Lung microvascular endothelial cell (primary cell): ENCODE measurements at regions not wholly inside any gene's neighbourhood (a gene's known extent, or its start where the extent isn't known, plus 50 kb on each side); places are given as distances from the start of the nearest gene placed in this dataset.
"Not testable (repeated sequence)": the region's sequence is repeated elsewhere in the genome, so short reads cannot be mapped to it uniquely, and the experiment has no call there.

Source experiments
- DNase-seq, 2 donors: peaks; one replicate each; pipeline versions ENCODE4 v3.0.0 to v3.0.0-alpha.2; 2010; ENCODE audit warnings: low read depth in 2 of 2

GRCh38 chr16:85523602-85524364, 89.3 kb upstream of the GSE1 start:
- DNase-seq: no peak

- DNase-seq: no peak
These were observed 88.8 kb upstream of the GSE1 start for GRCh38 chr16:85524365-85524629.

DNA sequence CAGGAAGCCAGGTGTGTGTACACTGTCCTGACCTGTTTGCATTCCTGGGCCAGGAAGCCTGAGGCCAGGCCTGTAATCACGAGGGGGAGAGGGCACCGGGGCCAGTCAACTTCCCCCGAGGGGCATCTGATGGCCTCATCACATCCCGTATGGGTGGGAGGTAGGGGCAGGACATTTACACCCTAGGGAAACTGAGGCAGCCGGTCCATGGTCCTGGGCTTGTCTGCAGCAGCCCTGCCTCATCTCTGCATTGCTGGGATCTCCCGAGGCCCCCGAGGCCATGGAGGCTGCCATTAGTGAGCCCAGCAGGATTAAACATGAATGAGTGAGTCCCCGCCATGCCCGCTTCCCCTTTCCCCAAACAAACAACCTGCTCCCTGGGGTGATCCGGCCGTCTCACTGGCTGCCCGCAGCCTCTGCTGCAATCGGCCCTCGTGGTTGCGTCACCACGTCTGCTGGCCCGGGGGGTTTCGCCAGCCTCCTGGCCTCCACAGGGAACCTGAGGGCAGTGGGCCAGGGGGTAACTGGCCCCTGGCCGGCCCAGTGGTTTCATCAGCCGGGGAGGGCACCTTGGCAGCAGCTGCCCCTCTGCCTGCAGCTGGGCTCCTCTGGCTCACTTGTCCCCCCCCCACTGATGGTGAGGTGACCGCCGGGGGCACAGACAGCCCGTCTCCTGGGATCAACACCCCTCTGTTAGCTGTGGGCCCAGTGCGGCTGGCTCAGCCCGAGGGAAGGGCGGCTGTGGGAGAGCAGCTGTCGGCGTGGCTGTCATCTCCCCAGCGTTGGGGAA, 88.3 kb upstream of the GSE1 start:
- DNase-seq: no peak

DNA sequence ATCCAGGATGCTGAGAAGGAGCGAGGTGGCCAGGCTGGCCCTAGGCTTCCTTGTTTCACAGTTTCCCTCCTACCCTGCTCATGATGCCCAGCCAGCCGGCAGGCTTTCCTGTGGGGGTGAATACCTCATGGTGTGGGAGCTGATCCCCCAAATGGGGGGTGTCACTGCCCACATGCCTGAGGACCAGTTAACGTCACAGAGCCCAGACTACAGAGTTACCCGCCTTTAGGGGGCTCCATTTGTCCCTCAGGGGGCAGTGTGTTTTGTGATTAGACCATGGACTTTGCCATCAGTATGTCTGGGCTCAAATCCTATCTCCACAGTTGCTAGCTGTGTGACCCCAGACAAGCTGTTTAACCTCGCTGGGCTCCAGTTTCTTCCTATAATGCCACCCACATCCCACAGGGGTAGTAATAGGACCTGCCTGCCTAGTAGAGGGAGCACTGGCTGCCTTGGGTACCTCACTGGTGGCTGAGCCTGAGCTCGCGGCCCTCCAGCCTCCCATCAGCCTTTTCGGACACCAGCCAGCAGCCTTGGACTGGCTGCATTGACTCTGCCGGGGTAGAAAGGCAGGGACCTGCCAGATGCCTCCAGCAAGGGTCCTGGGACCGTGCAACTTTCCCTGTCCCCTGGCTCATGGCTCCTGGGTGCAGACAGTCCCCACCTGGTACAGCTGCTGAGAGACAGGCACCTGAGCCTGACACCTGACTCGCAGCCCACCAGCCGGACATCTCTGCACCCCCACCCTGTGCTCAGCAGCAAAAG, 87.5 kb upstream of the GSE1 start:
- DNase-seq: no peak

GRCh38 chr16:85526185-85526974, 86.7 kb upstream of the GSE1 start:
- DNase-seq: no peak

DNA sequence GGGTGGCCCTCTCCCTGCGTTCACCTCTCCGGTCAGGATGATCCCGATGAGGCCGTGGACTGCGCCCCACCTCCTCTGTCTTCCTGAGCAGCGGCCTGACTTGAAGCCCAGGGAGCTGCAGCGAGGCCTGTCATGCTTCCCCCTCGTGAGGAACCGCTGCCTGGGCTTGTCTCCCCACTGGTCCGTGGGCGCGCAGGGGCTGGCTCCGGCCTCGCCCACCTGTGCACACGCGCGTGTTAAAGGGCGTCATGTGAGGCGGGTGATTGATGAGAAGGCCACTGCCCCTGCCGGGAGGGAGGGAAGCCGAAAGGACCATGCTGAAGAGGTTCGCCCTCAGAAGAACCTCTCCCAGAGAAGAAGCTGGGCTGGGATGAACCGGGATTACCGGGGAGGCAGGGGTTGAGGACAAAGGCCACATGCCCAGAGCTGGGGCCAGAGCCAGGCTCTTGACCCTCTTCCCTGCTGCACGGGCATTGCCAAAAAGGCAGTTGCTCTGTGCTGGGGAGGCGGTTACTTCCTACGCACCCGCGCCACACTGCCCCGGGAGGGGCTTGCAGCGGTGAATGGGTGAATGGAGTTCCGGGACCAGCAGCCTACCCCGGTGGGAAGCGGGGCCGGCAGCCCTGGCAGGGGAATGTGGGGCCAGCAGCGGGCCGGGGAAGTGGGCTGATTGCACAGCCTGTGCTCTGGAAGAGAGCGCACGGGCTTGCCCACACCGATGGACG, 85.9 kb upstream of the GSE1 start:
- no peak for DNase-seq

- no peak for DNase-seq
These were observed 85.3 kb upstream of the GSE1 start for GRCh38 chr16:85527767-85528297.

DNA sequence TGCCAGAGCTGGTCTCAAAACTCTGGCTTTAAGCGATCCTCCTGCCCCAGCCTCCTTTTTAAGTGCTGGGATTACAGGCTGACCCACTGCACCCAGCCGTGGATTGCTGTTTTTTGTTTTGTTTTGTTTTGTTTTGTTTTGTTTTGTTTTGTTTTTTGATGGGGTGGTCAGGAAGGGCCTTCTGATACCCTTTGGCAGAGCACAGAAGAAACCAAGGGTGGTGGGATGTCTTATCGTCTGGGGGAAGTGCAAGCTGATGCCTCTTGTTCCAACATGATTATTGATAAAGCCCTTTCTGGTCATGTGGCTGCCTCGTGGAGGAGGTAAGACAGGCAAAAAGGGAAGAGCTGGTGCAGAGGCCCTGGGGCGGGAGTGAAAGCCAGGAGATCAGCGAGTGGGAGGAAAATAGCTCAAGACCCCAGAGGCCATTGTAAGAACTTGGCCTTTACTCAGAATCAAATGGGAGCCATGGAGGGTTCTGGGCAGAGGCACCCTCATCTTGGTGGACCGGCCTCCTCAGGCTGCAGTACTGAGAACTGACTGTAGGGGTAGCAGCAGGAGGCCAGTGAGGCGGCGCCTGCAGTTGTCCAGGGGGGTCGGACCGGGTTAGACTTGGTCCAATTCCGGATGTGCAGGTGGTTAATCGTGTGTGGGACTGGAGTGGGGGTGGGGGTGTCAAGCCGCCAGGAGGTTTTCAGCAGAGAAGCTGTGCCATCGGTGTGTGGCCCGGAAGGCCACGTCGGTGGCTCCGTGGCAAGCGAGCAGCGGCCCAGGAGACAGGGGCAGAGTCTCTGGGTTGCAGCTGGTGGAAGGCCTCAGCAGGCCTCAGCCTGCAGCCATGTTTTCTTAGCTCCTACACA, 84.4 kb upstream of the GSE1 start:
- DNase-seq: peak; percentile 14 to 18

DNA sequence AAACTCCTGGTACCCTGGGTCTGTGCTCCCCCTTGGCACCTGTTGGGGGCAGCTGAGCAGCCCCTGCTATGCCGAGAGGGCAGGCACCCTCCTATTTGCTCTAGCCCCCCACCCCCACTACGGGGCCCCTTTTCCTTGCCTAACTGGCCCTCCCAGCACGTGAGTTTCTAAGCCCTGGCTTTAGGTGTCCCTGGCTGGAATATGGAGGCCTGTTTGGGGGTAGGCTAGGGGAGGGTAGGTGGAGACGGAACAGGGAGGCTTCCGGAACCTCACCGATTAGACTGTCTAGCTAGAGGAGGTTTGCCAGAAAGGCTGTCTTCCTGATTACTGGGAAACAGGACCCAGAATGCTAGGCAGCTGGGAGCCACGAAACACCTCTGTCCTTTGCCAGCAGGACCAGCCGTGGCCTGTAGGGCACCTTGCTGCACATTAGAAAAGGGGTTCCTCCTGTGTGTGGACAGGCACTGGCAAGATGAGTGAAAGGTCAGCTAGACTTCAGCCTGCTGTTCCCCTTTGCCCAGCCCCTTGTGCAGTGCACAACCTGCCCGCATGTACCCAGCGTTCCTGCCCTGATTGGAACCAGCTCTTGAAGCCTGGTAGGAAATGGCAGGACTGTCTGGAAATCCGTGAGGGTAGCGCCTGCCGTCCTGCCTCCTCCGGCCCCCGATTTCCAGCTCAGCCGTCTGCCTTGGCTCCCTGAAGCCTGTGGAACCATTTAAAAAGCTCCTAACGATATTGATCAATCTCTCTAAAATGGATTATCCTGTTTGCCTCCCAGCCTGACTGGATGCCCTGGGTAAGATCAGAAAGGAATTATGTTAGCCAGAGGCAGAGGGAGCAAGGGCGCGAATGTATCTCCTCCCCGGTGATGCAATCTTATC, 83.4 kb upstream of the GSE1 start:
- no peak for DNase-seq

- no peak for DNase-seq
These were observed 82.8 kb upstream of the GSE1 start for GRCh38 chr16:85530370-85530739.

- peak; percentile 11 to 14 for DNase-seq
These were observed 81.6 kb upstream of the GSE1 start for GRCh38 chr16:85531516-85531915.

GRCh38 chr16:85532147-85532546, 81.0 kb upstream of the GSE1 start:
- no peak for DNase-seq

DNA sequence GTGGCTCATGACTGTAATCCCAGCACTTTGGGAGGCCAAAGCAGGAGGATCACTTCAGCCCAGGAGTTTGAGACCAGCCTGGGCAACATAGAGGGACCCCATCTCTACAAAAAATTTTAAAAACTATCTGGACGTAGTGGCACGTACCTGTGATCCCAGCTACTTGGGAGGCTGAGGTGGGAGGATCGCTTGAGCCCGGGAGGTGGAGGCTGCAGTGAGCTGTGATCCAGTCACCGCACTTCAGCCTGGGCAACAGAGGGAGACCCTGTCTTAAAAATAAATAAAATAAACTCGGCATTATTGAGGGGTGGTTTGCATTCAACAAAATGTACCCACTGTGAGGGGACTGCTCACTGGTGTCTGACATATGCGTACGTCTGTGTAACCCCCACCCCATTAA, 79.5 kb upstream of the GSE1 start:
- not testable (repeated sequence) for DNase-seq

GRCh38 chr16:85534536-85535351, 78.4 kb upstream of the GSE1 start:
- DNase-seq: no peak

GRCh38 chr16:85535352-85536072, 77.6 kb upstream of the GSE1 start:
- no peak for DNase-seq

DNA sequence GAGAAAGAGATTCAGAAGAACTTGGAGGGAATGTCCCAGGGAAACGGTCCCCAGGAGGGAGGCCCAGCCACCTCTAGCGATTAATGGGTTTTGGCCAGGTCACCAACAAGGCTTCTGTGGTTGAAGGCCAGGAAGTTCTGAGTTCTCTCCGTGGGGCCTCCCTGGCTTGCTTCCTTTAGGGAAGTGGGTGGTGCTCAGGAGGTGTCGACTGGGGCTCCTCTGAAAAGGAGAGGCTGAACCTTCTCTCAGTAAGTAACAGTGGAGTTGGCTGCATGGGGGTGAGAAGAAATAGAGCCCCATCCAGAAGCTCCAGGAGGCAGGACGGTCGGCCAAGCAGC, 77.1 kb upstream of the GSE1 start:
- peak in 1 of 2 donors; percentile 26 for DNase-seq
